ENCODE measurements at regions not wholly inside any gene's neighbourhood (a gene's known extent, or its start where the extent isn't known, plus 50 kb on each side); places are given as distances from the start of the nearest gene placed in this dataset.

DNA sequence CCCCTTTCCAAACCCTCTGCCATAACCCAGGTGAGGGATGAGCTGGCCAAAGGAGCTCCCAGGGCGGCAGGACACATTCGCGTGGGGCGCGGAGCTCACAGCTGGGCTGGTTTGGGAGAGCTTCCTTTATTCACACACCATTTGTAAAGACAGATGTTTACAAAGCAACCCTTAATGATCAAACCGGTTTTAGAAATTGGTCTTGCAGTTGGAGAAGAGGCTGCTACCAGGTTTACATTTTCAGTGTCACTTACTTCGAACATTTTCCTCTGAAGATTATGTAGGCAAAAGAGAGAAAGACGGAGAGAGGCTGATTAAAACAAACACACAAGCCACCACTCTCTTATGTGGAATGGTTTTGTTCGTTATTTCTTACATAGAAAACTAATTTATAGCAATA is 648.7 kb downstream of the IRX1 start:
- TF ChIP-seq CTCF (IDR thresholded peaks at IDR 0.05) (no peak), POLR2A (IDR thresholded peaks at IDR 0.05) (no peak)
